ENCODE measurements at regions not wholly inside any gene's neighbourhood (a gene's known extent, or its start where the extent isn't known, plus 50 kb on each side); places are given as distances from the start of the nearest gene placed in this dataset.

DNA sequence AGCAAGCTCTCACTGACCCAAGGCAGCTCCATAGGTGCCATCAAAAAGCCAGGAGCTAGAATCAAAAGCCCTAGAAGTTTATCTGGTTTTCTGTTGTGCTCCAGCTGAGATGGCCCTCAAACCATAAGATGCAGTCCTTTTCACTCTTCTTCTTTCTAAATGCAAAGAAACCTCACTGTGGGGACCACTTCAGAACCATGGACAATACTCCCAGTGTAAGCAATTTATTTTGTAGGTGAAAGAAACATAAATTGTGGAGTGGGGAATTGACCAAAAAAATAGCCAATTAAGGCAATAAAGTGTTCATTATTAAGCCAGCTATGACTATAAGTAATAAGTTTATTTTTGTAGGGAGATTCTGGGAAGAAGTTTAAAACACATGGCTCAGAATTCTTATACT lies 1399.9 kb downstream of the PLA2G4A start:
- DNase-seq (ENCODE audit: low spot score) (no peak), ATAC-seq (no peak)

DNA sequence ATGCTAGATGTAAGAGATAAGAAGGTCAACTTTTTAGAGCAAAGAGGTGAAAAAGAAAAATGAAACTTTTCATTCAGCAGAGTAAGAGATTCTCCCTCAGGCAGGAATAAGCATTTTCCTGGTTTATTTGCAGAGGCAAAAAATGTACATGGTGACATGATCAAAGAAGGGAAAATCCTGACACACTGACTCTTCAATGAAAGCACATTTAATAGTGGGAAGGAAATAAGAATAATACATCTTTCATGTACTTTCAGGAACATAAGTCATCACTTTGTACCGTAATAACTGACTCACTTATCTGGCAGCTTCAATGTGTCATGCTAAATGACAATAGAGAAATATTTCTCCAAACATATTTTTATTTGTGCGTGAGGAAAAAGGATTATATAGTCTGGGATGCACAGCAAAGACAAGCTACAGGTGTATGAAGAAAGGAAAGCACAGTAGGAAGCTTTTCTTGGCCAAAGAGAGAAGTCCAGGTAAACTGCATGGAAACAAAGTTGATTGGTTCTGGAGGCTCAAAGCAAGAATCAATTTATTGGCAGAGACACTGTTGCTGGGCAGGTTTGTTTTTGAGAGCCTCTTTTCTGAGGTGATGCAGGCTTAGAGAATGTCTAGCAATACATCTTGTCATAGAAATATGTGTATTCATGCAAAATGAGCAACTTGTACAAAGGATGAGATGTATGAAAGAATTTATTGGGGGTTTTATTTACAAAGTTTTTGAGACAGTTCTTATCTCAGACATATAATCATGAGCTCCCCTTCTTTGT lies 1409.0 kb downstream of the PLA2G4A start:
- ATAC-seq (no peak), DNase-seq (ENCODE audit: low spot score) (no peak)

DNA sequence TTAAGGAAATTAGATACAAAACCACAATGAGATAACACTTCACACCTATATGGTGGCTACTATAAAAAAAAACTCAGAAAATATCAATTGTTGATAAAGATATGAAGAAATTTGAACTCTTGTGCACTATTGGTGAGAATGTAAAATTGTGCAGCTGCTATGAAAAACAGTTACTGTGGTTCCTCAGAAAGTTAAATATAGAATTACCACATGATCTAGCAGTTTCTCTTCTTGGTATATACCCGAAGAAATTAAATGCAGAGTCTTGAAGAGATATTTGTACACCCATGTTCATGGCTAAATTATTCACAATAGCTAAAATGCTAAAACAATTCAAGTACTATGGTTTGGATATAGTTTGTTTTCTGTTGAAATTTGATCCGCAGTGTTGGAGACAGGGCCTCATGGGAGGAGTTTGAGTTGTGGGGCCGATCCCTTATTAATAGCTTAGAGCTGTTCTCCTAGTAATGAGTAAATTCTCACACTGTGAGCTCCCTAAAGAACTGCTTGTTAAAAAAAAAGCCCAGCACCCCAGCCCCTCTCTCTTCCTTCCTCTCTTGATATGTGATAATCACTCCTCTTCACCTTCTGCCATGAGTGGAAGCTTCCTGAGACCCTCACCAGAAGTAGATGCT lies 1412.1 kb downstream of the PLA2G4A start:
- DNase-seq (ENCODE audit: low spot score), result no peak

DNA sequence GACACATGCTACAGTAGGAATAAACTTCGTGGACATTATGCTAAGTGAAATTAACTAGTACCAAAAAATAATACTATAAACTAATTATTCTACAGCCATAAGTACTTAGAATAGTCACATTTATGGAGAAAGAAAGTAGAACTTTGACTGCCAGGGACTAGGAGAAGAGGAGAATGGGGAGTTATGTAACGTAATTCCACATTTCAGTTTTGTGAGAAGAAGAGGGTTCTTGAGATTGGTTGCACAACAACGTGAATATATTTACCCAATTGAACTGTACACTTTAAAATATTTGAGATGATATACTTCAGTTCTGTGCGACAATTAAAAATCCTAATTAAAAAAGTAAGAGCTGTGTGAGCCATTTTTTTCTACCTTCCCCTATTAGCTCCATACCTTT lies 1412.9 kb downstream of the PLA2G4A start:
- ATAC-seq (no peak), DNase-seq (ENCODE audit: low spot score) (no peak)

More for the DNA sequence above, 1412.1 kb downstream of the PLA2G4A start:
- no peak for ATAC-seq

DNA sequence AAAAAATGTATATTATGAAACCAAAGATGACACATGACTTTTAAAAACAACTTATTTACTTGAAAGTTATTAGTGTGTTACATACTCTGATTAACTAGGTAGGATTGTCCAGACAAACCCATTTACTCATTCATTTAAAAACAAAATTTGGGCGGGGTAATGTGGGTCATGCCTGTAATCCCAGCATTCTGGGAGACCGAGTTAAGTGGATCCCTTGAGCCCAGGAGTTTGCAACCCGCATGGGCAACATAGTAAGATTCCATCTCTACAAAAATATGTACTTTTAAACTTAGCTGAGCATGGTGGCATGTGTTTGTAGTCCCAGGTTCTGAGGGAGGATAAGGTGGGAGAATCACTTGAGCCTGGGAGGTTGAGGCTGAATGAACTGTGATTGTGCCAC lies 1414.7 kb downstream of the PLA2G4A start:
- DNase-seq (ENCODE audit: low spot score) (no peak), ATAC-seq (no peak)

DNA sequence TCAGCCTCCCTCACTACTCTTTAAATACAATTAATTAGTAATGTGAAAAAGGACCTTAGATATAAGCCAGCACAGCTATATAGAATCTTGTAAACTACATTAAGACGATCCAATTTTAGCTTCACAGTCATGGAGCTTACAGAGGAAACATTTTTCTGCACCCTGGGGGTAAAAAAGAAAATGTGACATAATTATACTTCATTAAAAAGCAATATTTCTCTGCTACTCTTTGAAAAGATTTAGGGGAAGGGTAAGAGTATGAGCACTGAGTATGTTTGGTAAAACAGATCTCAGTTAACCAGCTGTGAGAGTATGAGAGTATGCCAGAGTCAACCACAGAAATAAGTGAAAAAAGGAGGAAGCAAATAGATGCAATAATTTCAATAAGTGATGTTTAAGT lies 1415.9 kb downstream of the PLA2G4A start:
- ATAC-seq (no peak), DNase-seq (ENCODE audit: low spot score) (no peak)

DNA sequence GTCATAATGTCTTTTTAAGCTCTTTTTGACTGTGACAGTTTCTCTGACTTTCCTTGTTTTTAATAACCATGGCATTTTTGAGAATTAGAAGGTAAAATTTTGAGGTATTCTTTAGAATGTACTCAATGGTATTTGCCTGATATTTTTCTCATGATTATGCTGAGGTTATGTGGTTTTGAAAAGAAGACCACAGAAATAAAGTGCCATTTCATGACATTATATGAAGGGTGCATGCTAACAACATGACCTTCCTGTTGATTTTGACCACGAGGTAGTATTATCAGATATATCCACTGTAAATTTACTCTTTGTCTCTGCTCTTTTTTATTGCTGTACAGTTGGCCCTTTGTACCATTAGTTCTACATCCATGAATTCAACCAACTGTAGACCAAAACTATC lies 1418.5 kb downstream of the PLA2G4A start:
- DNase-seq (ENCODE audit: low spot score), result no peak
- no peak for ATAC-seq

DNA sequence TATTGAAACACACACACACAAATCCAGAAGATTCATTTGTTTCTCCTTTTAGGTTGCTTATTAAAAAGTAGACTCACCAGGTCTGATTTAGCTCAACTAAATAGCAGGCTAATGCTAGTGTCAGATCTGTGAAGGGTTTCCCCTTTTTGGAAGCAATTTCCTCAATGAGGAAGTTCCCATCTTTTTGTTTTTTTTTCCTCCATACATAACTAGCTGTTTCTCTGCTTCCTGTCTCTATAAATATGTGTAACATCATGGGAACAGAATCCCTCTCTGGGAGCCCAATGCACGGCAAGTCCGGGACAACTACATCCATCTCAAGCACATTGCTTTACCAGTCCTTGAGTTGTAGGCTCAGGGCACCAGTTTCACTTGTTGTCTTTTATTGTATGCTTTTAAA lies 1421.1 kb downstream of the PLA2G4A start:
- ATAC-seq, result no peak

DNA sequence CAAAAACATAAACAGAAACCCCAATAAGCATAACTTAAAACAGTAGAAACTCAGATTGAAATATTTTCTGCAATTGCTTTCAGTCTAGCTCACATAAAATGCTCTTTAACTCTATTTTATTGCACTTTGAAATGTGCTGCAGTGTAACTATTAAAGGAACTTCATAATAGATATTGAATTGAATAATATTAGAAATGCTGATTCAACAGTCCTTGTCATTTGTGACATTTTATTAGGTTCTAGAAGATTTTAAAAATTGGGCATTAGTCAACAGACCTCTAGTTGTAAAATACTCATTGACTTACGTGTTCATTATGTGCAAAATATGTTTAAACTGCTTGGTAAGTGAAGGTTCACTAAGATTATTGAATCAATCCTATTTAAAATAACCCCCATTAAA lies 1422.3 kb downstream of the PLA2G4A start:
- DNase-seq (ENCODE audit: low spot score) (no peak), ATAC-seq (no peak)

More for the DNA sequence above, 1421.1 kb downstream of the PLA2G4A start:
- DNase-seq (ENCODE audit: low spot score), result no peak

DNA sequence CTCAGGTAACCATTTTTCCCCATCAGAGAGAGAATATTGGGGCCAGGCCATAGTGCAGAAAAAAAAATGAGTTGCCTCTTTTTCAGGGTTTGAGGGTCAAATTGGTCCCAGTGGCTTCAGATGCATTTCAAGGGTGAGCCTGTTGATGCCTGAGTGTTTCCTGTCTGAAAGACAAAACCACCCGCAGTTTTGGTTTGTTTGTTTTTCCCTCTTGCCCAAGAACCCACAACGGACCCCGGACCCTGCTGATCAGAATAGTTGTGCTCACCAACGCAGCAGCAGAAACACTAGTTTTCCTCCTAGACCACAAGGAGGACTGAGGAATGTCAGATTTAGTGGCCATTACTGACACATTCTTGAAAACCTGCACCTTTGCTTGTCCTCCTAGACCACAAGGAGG lies 1433.1 kb downstream of the PLA2G4A start:
- no peak for DNase-seq (ENCODE audit: low spot score)
- no peak for ATAC-seq

DNA sequence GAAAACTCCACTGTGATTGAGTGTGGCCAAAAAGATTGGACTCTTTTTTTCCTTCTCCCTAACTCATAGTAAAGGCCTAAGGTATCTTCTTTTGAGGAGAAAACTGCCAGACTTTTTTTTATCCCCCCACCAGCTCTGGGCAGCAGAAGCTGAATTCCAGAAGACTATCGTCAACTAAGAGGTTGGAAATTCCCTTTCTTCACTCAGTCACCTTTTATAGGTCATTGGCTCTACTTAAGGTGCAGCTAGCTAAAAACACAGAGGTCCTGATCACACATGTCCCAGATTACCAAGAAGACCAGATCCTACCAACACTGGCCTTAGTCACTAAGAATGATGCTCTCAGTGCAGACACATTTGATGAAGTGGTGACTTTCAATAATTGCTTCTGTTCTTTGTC lies 1441.2 kb downstream of the PLA2G4A start:
- no peak for ATAC-seq
- DNase-seq (ENCODE audit: low spot score), result no peak

DNA sequence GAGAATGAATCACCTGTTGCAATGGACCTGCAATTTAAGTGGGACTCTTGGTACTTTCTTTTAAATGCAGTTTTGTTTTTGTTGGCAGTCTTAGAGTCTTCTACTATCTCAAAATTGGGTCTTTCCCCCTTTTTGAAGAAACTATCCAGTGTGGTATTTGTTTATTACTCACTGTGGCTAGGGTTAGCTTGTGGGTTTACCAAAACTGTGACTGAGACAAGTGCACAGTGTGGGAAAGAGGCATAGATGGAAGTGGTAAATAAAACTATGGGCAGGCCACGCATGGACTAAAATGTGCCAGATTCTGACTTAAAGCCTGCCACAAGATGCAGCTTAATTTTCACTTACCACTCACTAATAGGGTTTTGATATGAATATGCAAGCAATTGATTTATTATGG lies 1441.7 kb downstream of the PLA2G4A start:
- ATAC-seq, result no peak
- no peak for DNase-seq (ENCODE audit: low spot score)

DNA sequence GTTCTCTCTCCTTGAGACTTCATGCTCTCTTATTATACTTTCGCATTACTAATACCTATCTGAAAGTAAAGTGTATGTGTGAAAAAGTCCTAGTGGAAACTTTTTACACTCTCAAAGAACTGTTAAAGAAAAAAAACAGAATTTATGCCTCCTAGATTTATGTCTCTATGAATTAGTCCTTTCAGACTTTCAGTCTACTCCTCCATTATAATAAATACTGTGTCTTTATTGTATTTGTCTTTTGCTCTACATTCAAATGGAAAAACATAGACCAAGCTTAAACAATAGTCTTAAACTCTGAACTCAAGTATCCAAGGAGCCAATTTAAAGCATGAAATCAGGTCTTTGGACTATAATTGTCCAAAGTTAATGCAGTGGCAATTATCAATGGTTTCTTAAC lies 1449.0 kb downstream of the PLA2G4A start:
- DNase-seq (ENCODE audit: low spot score), result no peak

DNA sequence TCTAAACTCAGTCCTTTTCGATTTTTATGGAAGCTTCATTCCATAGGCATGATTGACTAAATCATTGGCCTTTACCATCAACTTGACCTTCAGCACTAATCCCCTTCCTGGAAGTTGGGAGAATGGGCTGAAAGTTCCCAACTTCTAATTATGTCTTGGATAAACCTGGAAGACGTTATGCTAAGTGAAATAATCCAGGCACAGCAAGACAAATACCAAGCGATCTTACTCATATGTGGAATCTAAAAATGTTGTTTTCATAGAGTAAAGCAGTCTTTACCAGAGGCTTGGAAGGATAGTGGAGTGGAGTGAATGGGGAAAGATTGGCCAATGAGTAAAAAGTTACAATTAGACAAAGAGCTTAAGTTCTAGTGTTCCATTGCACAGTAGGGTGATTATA lies 1453.2 kb downstream of the PLA2G4A start:
- ATAC-seq (no peak), DNase-seq (ENCODE audit: low spot score) (no peak)

More for the DNA sequence above, 1449.0 kb downstream of the PLA2G4A start:
- ATAC-seq, result no peak

DNA sequence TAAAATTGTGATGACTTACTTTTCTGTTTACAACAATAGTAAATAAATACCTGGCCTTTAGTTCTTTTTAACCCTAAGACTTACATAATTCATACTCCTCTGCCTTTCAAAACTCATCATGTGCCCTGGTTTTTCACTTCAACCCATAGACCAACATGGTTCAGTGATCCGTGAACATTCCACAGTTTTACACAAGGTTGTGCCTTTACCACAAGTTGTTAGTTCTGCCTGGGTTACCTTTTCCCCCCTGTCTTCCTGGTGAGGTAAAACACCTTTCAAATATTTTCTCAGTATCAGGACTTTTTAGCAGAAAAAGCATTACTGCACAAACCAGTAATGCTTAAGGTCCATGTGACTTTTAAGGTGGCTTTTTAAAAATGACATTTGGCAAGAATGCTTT lies 1466.4 kb downstream of the PLA2G4A start:
- no peak for ATAC-seq
- no peak for DNase-seq (ENCODE audit: low spot score)

DNA sequence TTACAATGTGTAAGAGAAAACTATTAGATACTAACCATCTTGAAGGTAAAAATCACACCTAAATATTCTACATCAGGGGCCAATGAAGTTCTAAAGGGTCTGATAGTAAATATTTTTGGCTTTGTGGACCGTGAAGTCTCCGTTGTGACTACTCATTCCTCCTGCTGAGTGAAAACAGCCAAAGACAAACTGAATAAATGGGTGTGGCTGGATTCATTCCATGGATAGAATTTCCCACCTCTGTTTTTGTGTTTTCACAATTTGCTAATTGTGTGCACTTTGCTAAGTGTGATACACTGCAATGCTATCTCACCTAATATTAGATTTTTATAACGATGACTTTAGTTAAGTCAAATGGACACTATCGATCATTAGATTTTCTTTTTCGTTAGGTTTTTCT lies 1474.0 kb downstream of the PLA2G4A start:
- no peak for ATAC-seq
- no peak for DNase-seq (ENCODE audit: low spot score)

DNA sequence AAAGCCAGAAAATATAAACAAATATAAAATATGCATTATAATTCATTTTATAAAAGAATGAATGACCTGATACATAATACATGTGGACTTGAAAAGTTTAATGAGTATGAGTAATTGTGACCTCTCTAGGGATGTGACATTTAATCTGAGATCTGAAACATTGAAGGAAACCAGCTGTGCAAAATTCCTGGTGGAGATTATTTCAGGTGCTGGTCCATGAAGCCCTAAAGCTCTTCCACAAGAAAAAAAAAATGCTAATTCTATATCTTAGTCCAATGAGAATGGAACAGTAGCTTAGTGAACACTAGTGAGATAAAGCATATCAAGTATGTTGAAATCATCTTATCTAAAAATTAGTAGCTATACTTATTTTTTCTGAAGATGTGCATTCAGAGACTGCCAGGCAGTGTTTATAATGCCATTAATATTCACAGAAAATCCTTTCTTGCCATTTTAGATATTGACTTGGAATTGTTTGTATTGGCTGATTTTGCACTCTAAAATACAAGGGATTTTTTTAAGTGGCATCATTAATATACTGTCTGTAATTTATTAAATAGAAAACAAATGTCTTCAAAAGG lies 1485.9 kb downstream of the PLA2G4A start:
- DNase-seq (ENCODE audit: low spot score) (no peak), ATAC-seq (no peak)

DNA sequence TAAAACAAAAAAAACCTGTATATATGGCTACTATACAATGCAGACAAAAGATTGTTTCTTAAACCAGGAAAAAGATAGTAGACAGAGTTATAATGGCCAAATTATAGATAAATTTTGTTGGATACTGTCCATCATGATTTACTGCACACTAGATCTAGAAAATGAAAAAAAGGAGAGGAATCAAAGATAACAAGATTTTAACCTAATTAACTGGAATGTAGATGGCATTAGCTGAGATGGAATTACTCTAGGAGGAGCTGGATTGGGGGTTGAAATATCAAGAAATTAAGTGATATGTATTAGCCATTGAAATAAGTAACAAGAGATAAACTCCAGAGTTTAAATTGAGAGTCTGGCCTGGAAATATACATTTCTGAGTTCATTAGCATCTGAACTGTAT lies 1489.1 kb downstream of the PLA2G4A start:
- no peak for DNase-seq (ENCODE audit: low spot score)
- ATAC-seq, result no peak

DNA sequence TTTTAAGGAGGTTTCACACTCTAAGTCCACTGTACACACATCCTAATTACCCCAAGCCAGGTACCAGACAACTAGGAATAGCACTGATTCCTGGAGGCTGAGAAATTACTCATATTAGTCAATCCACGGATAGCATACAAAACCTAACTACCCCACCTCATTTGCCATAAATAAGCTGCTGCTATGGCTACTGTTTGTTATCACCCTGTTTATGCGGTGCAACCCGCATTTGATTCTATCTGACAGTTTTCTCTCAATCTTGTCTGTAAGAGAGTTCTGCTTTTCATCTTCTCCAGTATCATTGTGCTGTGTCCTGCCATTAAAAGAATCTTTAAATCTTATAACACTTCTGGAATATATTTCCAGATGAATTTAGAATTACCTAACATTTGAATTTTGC lies 1496.5 kb downstream of the PLA2G4A start:
- ATAC-seq (no peak), DNase-seq (ENCODE audit: low spot score) (no peak)

DNA sequence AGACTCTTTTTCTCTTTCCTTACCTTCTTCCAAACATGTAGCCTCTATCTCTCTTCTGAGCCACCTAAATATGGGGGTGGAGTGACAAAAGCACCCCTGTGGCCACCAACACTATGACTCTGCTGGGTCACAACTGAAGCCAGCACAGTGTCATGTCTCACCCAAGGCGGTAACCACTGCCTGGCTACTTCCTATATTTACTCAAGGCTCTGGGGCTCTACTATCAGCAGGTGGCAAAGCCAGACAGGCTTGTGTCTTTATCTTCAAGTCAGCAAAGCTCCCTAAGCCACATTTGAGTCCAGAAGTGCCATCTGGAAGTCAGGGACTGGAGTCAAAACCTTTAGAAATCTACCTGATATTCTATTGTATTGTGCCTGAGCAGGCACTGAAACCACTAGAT lies 1515.2 kb downstream of the PLA2G4A start:
- no peak for DNase-seq (ENCODE audit: low spot score)
- ATAC-seq, result no peak

DNA sequence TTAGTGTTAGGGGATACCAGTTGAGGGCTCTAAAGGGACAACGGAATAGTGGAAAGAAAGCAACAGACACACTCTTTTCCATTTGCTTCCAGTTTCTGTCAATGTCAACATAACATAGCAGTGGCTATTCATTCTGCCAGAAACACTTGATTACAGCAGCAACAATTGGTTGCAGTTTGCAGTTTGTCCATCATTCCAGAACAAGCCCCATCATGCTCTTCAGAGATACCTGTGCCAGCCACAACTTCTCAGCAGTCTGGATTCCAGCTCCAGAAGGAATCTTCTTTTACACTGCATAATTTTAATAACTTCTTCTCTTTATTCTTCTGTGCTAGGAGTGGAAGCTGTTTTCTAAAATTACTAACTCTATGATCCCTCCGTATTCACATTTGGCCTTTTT lies 1521.4 kb downstream of the PLA2G4A start:
- no peak for DNase-seq (ENCODE audit: low spot score)

DNA sequence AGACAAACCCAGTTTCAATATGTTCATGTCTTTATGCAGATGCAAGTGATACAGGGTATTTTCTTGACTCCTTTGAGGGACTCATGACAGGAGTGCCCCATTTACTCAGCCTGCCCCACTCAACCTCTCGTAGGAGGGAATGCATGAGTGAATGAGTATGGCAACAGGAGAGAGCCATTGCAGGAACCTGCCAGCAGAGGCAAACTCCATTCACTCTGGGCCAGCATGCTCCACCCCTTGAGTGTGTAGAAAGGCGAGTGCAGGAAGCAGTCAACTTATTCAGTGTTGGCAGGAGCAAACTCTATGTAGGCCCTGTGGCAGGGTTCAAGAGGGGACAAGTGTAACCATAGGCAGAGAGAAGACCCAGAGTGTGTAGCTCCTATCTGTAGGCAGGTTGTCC lies 1526.3 kb downstream of the PLA2G4A start:
- DNase-seq (ENCODE audit: low spot score) (no peak), ATAC-seq (no peak)

More for the DNA sequence above, 1521.4 kb downstream of the PLA2G4A start:
- no peak for ATAC-seq

Measured in left lobe of liver (tissue), 2 donors.